Liver (tissue), 8 donors: ENCODE measurements at regions not wholly inside any gene's neighbourhood (a gene's known extent, or its start where the extent isn't known, plus 50 kb on each side); places are given as distances from the start of the nearest gene placed in this dataset.

Experiments used
- DNase-seq: peaks from one replicate; pipeline ENCODE4 v3.0.0-alpha.2; 2017; ENCODE audit warnings: low spot score
- H3K27ac ChIP-seq, 2 donors: one replicate each; pipeline ENCODE4 v1.7.0; 2013; ENCODE audit warnings: inconsistent platforms in 2 of 2, low read length in 2 of 2, control low read depth in 1 of 2, low read depth in 1 of 2, mild to moderate bottlenecking in 1 of 2
- H3K27me3 ChIP-seq, 4 donors: one replicate each; pipeline versions ENCODE4 v1.6.1 to v1.7.0; 2013; ENCODE audit warnings: low read length in 3 of 4, inconsistent platforms in 1 of 4, mild to moderate bottlenecking in 1 of 4, moderate library complexity in 1 of 4; ENCODE audit not compliant: control insufficient read depth in 4 of 4, insufficient read depth in 4 of 4
- H3K36me3 ChIP-seq, 4 donors: one replicate each; pipeline versions ENCODE4 v1.6.1 to v1.7.0; 2013; ENCODE audit warnings: low read length in 3 of 4, mild to moderate bottlenecking in 3 of 4, low read depth in 1 of 4, moderate library complexity in 1 of 4; ENCODE audit not compliant: control insufficient read depth in 4 of 4, insufficient read depth in 3 of 4
- H3K4me1 ChIP-seq, 4 donors: one replicate each; pipeline versions ENCODE4 v1.6.1 to v1.7.0; 2013; ENCODE audit warnings: low read length in 3 of 4, mild to moderate bottlenecking in 3 of 4, moderate library complexity in 1 of 4; ENCODE audit not compliant: control insufficient read depth in 4 of 4, insufficient read depth in 4 of 4
- H3K4me3 ChIP-seq, 3 donors: one replicate each; pipeline versions ENCODE4 v1.6.1 to v1.7.0; 2013; ENCODE audit warnings: low read length in 3 of 3, control low read depth in 1 of 3, low read depth in 1 of 3, mild to moderate bottlenecking in 1 of 3
- H3K9ac ChIP-seq, 2 donors: one replicate each; pipeline ENCODE4 v1.7.0; 2013; ENCODE audit warnings: low read length in 2 of 2, mild to moderate bottlenecking in 2 of 2, moderate library complexity in 2 of 2, control low read depth in 1 of 2, low read depth in 1 of 2
- H3K9me3 ChIP-seq, 4 donors: one replicate each; pipeline versions ENCODE4 v1.6.1 to v1.7.0; 2013; ENCODE audit warnings: low read length in 3 of 4; ENCODE audit not compliant: control insufficient read depth in 4 of 4
- EGR1 ChIP-seq, 2 donors: IDR thresholded peaks; 2 replicates each; pipeline ENCODE4 v1.6.1; 2016 to 2018; ENCODE audit warnings: antibody characterized with exemption in 2 of 2, low read depth in 2 of 2
- FOXA1 ChIP-seq: IDR thresholded peaks from 2 replicates; pipeline ENCODE4 v1.6.1; 2016; ENCODE audit warnings: antibody characterized with exemption
- FOXA2 ChIP-seq: IDR thresholded peaks from 2 replicates; pipeline ENCODE4 v1.6.1; 2016; ENCODE audit warnings: antibody characterized with exemption
- GABPA ChIP-seq, 2 donors: IDR thresholded peaks in 1 of 2; conservative IDR thresholded peaks in 1 of 2; 2 replicates each; pipeline ENCODE4 v1.6.1; 2016; ENCODE audit warnings: antibody characterized with exemption in 2 of 2, mild to moderate bottlenecking in 1 of 2, moderate library complexity in 1 of 2
- HNF4A ChIP-seq, 2 donors: conservative IDR thresholded peaks; 2 replicates each; pipeline ENCODE4 v1.6.1; 2016; ENCODE audit warnings: antibody characterized with exemption in 2 of 2, mild to moderate bottlenecking in 2 of 2
- HNF4G ChIP-seq: IDR thresholded peaks from 2 replicates; pipeline ENCODE4 v1.6.1; 2016; ENCODE audit warnings: antibody characterized with exemption
- JUND ChIP-seq, 2 donors: IDR thresholded peaks; 2 replicates each; pipeline ENCODE4 v1.6.1; 2016; ENCODE audit warnings: antibody characterized with exemption in 2 of 2
- NR2F2 ChIP-seq: IDR thresholded peaks from 2 replicates; pipeline ENCODE4 v1.6.1; 2016; ENCODE audit warnings: antibody characterized with exemption
- RAD21 ChIP-seq, 2 donors: IDR thresholded peaks; 2 replicates each; pipeline ENCODE4 v1.6.1; 2016; ENCODE audit warnings: antibody characterized with exemption in 2 of 2, mild to moderate bottlenecking in 2 of 2
- RXRA ChIP-seq, 2 donors: IDR thresholded peaks; 2 replicates each; pipeline ENCODE4 v1.6.1; 2017 to 2018; ENCODE audit warnings: antibody characterized with exemption in 2 of 2, mild to moderate bottlenecking in 1 of 2
- SP1 ChIP-seq: IDR thresholded peaks from 2 replicates; pipeline ENCODE4 v1.6.1; 2018; ENCODE audit warnings: antibody characterized with exemption, mild to moderate bottlenecking
- TAF1 ChIP-seq: conservative IDR thresholded peaks from 2 replicates; pipeline ENCODE4 v1.6.1; 2016; ENCODE audit warnings: antibody characterized with exemption, mild to moderate bottlenecking
- YY1 ChIP-seq: IDR thresholded peaks from 2 replicates; pipeline ENCODE4 v1.6.1; 2016; ENCODE audit warnings: antibody characterized with exemption, mild to moderate bottlenecking
- WGBS: extraction: QIAGEN DNeasy Blood & Tissue Kit; methylation state at CpG from one replicate; pipeline ENCODE4 v1.1.7; 2013; 5-methylcytosine and 5-hydroxymethylcytosine counted together
- TF ChIP-seq, protein P1 (sequence below): fragments of 150-350 bp; IDR thresholded peaks from 2 replicates; pipeline ENCODE4 v1.5.1; 2017; ENCODE audit warnings: improper control_type of control experiment, low read depth, low read length; ENCODE audit not compliant: missing input control
- TF ChIP-seq, protein P2 (sequence below): IDR thresholded peaks from 2 replicates; pipeline ENCODE4 v1.6.1; 2016; ENCODE audit warnings: antibody characterized with exemption, mild to moderate bottlenecking
- TF ChIP-seq, protein P3 (sequence below): IDR thresholded peaks from 2 replicates; pipeline ENCODE4 v1.6.1; 2016; ENCODE audit warnings: antibody characterized with exemption
- TF ChIP-seq, protein P4 (sequence below): IDR thresholded peaks from 2 replicates; pipeline ENCODE4 v1.6.1; 2016; ENCODE audit warnings: antibody characterized with exemption
- TF ChIP-seq, protein P5 (sequence below): IDR thresholded peaks from 2 replicates; pipeline ENCODE4 v1.6.1; 2016; ENCODE audit warnings: antibody characterized with exemption
- donor health status: healthy.
- donor health status: healthy.
- donor health status: healthy.
- donor health status: healthy.
- donor health status: healthy.

DNA sequence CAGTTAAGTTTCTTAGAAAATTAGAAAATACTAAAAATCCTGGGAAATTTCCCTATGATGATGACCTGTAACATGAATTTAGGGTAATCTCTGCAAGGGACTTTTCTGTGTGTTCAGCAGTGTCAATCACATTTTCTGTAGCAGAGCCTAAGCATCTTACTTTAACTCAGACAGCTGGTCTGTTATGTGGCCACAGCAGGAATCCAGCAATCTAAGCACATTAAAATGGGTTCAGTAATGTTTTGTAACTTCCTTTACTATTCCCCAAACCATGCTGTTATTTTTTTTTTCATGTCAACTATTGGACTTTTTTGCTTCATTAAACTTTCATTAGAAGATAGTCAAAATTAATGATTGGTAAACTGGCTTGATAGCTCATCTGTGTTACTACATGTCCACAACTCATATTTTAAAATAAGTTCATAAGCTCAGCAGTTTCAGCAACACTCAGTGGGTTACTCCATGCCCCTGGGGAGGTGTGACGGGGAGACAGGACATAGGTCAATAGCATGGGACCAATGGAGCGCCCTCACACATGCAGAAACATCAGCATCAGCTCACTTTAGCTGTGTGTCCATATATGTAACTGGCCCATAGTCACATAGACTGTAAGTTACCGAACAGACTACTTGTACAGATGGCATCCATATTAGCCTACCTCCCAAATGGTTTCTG, 168.0 kb upstream of the PACRGL start (continued):
- TF ChIP-seq, protein P1, sequence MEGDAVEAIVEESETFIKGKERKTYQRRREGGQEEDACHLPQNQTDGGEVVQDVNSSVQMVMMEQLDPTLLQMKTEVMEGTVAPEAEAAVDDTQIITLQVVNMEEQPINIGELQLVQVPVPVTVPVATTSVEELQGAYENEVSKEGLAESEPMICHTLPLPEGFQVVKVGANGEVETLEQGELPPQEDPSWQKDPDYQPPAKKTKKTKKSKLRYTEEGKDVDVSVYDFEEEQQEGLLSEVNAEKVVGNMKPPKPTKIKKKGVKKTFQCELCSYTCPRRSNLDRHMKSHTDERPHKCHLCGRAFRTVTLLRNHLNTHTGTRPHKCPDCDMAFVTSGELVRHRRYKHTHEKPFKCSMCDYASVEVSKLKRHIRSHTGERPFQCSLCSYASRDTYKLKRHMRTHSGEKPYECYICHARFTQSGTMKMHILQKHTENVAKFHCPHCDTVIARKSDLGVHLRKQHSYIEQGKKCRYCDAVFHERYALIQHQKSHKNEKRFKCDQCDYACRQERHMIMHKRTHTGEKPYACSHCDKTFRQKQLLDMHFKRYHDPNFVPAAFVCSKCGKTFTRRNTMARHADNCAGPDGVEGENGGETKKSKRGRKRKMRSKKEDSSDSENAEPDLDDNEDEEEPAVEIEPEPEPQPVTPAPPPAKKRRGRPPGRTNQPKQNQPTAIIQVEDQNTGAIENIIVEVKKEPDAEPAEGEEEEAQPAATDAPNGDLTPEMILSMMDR = no peak
- TF ChIP-seq EGR1 (IDR thresholded peaks at IDR 0.05; ENCODE audit: low read depth in 2 of 2) (no peak), RXRA (IDR thresholded peaks at IDR 0.05) (no peak), YY1 (no peak)

DNA sequence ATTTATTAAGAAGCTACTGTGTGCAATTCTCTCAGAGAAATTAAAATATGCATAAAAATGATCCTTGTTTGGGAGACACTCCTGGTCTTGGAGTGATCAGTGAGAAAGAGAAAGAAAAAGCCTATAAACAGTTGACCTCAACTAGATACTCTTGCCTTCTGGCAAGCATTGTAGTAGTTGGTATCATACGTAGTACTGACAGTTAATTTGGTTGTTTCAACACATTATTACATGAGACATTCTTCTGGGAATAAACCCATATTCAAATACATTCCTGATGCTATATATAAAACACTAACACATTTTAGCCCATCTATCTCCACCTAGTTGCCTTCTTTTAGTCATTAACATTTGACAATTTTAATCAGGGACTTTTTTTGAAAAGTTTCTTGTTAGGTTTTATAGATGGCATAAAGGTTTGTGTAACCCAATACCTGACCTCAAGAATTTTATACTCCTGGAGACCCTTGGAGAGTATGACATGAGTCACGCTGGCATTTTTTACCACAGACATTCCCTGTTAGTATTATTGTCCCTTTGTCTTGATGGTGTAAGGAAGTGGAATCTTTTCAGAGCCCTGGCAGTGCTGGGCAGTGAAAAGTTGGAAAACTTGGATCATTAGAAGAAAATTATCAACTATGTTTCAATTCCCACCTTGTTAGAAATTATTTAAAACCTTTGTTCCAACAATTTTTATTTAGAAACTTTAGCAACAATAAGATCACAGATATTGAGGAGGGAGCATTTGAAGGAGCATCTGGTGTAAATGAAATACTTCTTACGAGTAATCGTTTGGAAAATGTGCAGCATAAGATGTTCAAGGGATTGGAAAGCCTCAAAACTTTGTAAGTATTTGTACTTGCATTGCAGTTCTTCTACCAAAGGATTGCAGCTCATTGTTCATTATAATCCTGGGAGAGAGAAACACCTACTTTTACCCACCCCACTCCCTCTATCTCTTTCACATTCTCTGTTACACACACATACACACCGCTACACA, 167.1 kb upstream of the PACRGL start:
- H3K27ac ChIP-seq = no peak overlapping the region
- no peaks in the 10 kb centered on the region for H3K27me3 ChIP-seq
- no peak for DNase-seq
- no peak overlapping the region for H3K9ac ChIP-seq
- TF ChIP-seq SP1 = no peak
- TF ChIP-seq FOXA2 = no peak
- no peak for TF ChIP-seq GABPA (IDR thresholded peaks at IDR 0.05 in 1 of 2, conservative IDR thresholded peaks at IDR 0.05 in 1 of 2)
- no peak for TF ChIP-seq EGR1 (IDR thresholded peaks at IDR 0.05; ENCODE audit: low read depth in 2 of 2)
- TF ChIP-seq FOXA1 = no peak
- no peak for TF ChIP-seq YY1
- no peak for TF ChIP-seq RAD21 (IDR thresholded peaks at IDR 0.05)
- TF ChIP-seq TAF1 = no peak
- TF ChIP-seq, protein P1 = no peak
- TF ChIP-seq JUND (IDR thresholded peaks at IDR 0.05) = no peak
- TF ChIP-seq, protein P2, sequence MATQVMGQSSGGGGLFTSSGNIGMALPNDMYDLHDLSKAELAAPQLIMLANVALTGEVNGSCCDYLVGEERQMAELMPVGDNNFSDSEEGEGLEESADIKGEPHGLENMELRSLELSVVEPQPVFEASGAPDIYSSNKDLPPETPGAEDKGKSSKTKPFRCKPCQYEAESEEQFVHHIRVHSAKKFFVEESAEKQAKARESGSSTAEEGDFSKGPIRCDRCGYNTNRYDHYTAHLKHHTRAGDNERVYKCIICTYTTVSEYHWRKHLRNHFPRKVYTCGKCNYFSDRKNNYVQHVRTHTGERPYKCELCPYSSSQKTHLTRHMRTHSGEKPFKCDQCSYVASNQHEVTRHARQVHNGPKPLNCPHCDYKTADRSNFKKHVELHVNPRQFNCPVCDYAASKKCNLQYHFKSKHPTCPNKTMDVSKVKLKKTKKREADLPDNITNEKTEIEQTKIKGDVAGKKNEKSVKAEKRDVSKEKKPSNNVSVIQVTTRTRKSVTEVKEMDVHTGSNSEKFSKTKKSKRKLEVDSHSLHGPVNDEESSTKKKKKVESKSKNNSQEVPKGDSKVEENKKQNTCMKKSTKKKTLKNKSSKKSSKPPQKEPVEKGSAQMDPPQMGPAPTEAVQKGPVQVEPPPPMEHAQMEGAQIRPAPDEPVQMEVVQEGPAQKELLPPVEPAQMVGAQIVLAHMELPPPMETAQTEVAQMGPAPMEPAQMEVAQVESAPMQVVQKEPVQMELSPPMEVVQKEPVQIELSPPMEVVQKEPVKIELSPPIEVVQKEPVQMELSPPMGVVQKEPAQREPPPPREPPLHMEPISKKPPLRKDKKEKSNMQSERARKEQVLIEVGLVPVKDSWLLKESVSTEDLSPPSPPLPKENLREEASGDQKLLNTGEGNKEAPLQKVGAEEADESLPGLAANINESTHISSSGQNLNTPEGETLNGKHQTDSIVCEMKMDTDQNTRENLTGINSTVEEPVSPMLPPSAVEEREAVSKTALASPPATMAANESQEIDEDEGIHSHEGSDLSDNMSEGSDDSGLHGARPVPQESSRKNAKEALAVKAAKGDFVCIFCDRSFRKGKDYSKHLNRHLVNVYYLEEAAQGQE = no peak
- TF ChIP-seq, protein P3, sequence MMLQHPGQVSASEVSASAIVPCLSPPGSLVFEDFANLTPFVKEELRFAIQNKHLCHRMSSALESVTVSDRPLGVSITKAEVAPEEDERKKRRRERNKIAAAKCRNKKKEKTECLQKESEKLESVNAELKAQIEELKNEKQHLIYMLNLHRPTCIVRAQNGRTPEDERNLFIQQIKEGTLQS = no peak
- no peak for TF ChIP-seq NR2F2
- TF ChIP-seq, protein P4, sequence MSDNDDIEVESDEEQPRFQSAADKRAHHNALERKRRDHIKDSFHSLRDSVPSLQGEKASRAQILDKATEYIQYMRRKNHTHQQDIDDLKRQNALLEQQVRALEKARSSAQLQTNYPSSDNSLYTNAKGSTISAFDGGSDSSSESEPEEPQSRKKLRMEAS = no peak
- no peak for TF ChIP-seq HNF4A (conservative IDR thresholded peaks at IDR 0.05)
- TF ChIP-seq, protein P5, sequence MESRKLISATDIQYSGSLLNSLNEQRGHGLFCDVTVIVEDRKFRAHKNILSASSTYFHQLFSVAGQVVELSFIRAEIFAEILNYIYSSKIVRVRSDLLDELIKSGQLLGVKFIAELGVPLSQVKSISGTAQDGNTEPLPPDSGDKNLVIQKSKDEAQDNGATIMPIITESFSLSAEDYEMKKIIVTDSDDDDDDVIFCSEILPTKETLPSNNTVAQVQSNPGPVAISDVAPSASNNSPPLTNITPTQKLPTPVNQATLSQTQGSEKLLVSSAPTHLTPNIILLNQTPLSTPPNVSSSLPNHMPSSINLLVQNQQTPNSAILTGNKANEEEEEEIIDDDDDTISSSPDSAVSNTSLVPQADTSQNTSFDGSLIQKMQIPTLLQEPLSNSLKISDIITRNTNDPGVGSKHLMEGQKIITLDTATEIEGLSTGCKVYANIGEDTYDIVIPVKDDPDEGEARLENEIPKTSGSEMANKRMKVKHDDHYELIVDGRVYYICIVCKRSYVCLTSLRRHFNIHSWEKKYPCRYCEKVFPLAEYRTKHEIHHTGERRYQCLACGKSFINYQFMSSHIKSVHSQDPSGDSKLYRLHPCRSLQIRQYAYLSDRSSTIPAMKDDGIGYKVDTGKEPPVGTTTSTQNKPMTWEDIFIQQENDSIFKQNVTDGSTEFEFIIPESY = no peak
- TF ChIP-seq HNF4G = no peak
- TF ChIP-seq RXRA (IDR thresholded peaks at IDR 0.05) = no peak
- 87% methylated on average over 5 of the region's 5 CpGs for WGBS
- H3K36me3 ChIP-seq = no peaks in the 10 kb centered on the region
- no peaks in the 10 kb centered on the region for H3K4me1 ChIP-seq
- no peaks in the 10 kb centered on the region for H3K9me3 ChIP-seq
- no peak overlapping the region for H3K4me3 ChIP-seq
